HCT116 (cell line): ENCODE measurements at regions not wholly inside any gene's neighbourhood (a gene's known extent, or its start where the extent isn't known, plus 50 kb on each side); places are given as distances from the start of the nearest gene placed in this dataset.

Experiments
- ATAC-seq: fragments of 200-7000 bp; cut with Tn5 transposase; 2 replicates; pipeline ENCODE4 v1.9.1; 2020; ENCODE audit warnings: mild to moderate bottlenecking, moderate library complexity
- BruUV-seq: library from RNA; stranded (reverse); fragments of 400-500 nt; replicated peaks from 2 replicates; lab custom pipeline; 2021; lab: Mats Ljungman, UMichigan
- CTCF ChIA-PET: fragments of 300-600 bp; sonication (Branson Sonifier 250); formaldehyde crosslinking; loops from one replicate; lab custom pipeline; 2021; ENCODE audit warnings: antibody characterized with exemption; lab: Charles Lee
- POLR2A ChIA-PET: fragments of 300-600, 350-600 bp; sonication (Branson Sonifier 250); formaldehyde crosslinking; loops from one replicate; lab custom pipeline; 2021; ENCODE audit warnings: antibody characterized with exemption; lab: Charles Lee
- RAD21 ChIA-PET, 2 experiments: fragments of 300-600 bp; sonication (Branson Sonifier 250); formaldehyde crosslinking; loops; one replicate each; lab custom pipeline; 2023; ENCODE audit warnings: low total read pairs in 2 of 2; ENCODE audit not compliant: uncharacterized antibody in 2 of 2, unreplicated experiment in 2 of 2, low non-redundant PET in 1 of 2; lab: Charles Lee
- DNase-seq: peaks from one replicate; pipeline ENCODE4 v3.0.0-alpha.2; 2010; ENCODE audit warnings: low read depth, low spot score
- H2AFZ ChIP-seq: fragments of 200-600 bp; shearing (Covaris generic), sonication (generic); 2 replicates; pipeline ENCODE4 v1.6.1; 2017; ENCODE audit warnings: low read depth, mixed run types, mixed read lengths, antibody characterized with exemption, low read length; ENCODE audit not compliant: poor library complexity, severe bottlenecking
- H3K27ac ChIP-seq: 2 replicates; pipeline ENCODE4 v1.5.1; 2012; ENCODE audit warnings: low read depth, low read length
- H3K27me3 ChIP-seq: fragments of 200-600 bp; sonication (generic); 2 replicates; pipeline ENCODE4 v1.6.1; 2016; ENCODE audit warnings: mixed run types, low read length, mixed read lengths; ENCODE audit not compliant: insufficient read depth
- H3K36me3 ChIP-seq, 2 experiments: fragments of 200-500 bp in 1 of 2; fragments of 200-600 bp in 1 of 2; sonication (Bioruptor generic) in 1 of 2; sonication (generic) in 1 of 2; 2 replicates each; pipeline versions ENCODE4 v1.5.1 to v1.6.1; 2014 to 2016; ENCODE audit warnings: low read length in 2 of 2, inconsistent platforms in 1 of 2, mixed read lengths in 1 of 2, mixed run types in 1 of 2; ENCODE audit not compliant: insufficient read depth in 2 of 2, control insufficient read depth in 1 of 2
- H3K4me1 ChIP-seq, 2 experiments: fragments of 200-600 bp in 1 of 2; sonication (generic) in 1 of 2; 2 replicates each; pipeline versions ENCODE4 v1.5.1 to v1.6.1; 2012 to 2017; ENCODE audit warnings: low read length in 2 of 2, inconsistent platforms in 1 of 2, mild to moderate bottlenecking in 1 of 2, mixed read lengths in 1 of 2, mixed run types in 1 of 2, moderate library complexity in 1 of 2; ENCODE audit not compliant: insufficient read depth in 2 of 2, control insufficient read depth in 1 of 2
- H3K4me2 ChIP-seq: fragments of 200-600 bp; sonication (generic); 2 replicates; pipeline ENCODE4 v1.6.1; 2017; ENCODE audit warnings: mixed run types, low read length, mixed read lengths
- H3K4me3 ChIP-seq, 2 experiments: fragments of 200-600 bp in 1 of 2; sonication (generic) in 1 of 2; replicated peaks in 1 of 2; 2 replicates each; pipeline ENCODE4 v1.5.1; 2011 to 2016; ENCODE audit warnings: low read length in 2 of 2, control low read depth in 1 of 2, low read depth in 1 of 2, mild to moderate bottlenecking in 1 of 2, mixed read lengths in 1 of 2, mixed run types in 1 of 2
- H3K79me2 ChIP-seq: fragments of 200-600 bp; sonication (generic); 2 replicates; pipeline ENCODE4 v1.6.1; 2017; ENCODE audit warnings: mild to moderate bottlenecking, mixed run types, low read length, moderate library complexity, mixed read lengths; ENCODE audit not compliant: insufficient read depth
- H3K9ac ChIP-seq: fragments of 200-600 bp; sonication (generic); 2 replicates; pipeline ENCODE4 v1.6.1; 2016; ENCODE audit warnings: low read length, mixed read lengths
- H3K9me2 ChIP-seq: fragments of 200-600 bp; sonication (generic), shearing (Covaris generic); 2 replicates; pipeline ENCODE4 v1.6.1; 2017; ENCODE audit warnings: mixed run types, mild to moderate bottlenecking, moderate library complexity; ENCODE audit not compliant: insufficient read depth
- H3K9me3 ChIP-seq, 2 experiments: fragments of 200-500 bp in 1 of 2; fragments of 200-600 bp in 1 of 2; sonication (Bioruptor generic) in 1 of 2; sonication (generic) in 1 of 2; 2 replicates each; pipeline ENCODE4 v1.6.1; 2014 to 2017; ENCODE audit warnings: low read length in 2 of 2, mixed read lengths in 2 of 2, inconsistent platforms in 1 of 2, low read depth in 1 of 2, mild to moderate bottlenecking in 1 of 2, mixed run types in 1 of 2, moderate library complexity in 1 of 2; ENCODE audit not compliant: control insufficient read depth in 1 of 2, insufficient read depth in 1 of 2
- H4K20me1 ChIP-seq: fragments of 200-600 bp; sonication (generic), shearing (Covaris generic); 2 replicates; pipeline ENCODE4 v1.6.1; 2017; ENCODE audit warnings: mixed run types, mild to moderate bottlenecking, moderate library complexity; ENCODE audit not compliant: insufficient read depth
- CBX3 ChIP-seq: IDR thresholded peaks from 2 replicates; pipeline ENCODE4 v1.6.1; 2012; ENCODE audit warnings: low read depth
- EZH2phosphoT487 ChIP-seq: fragments of 200-600 bp; IDR thresholded peaks from 2 replicates; pipeline ENCODE4 v1.6.1; 2018; ENCODE audit warnings: antibody characterized with exemption, borderline replicate concordance
- FOSL1 ChIP-seq: IDR thresholded peaks from 2 replicates; pipeline ENCODE4 v1.6.1; 2012; ENCODE audit warnings: low read depth
- POLR2AphosphoS5 ChIP-seq: IDR thresholded peaks from 2 replicates; pipeline ENCODE4 v1.6.1; 2011; ENCODE audit warnings: mild to moderate bottlenecking, low read depth, low read length, moderate library complexity
- RAD21 ChIP-seq: IDR thresholded peaks from 2 replicates; pipeline ENCODE4 v1.6.1; 2012; ENCODE audit warnings: low read depth, mild to moderate bottlenecking
- SRF ChIP-seq: IDR thresholded peaks from 2 replicates; pipeline ENCODE4 v1.6.1; 2012; ENCODE audit warnings: low read depth
- ZFX ChIP-seq: fragments of 450-650 bp; IDR thresholded peaks from 2 replicates; pipeline ENCODE4 v1.6.1; 2017
- intact Hi-C: fragments of 100-400 bp; cut with micrococcal nuclease; formaldehyde crosslinking; loops from 2 replicates; pipeline ENCODE4 v1.10.0; 2022
- TF ChIP-seq, protein P1 (sequence below): IDR thresholded peaks from 2 replicates; pipeline ENCODE4 v1.6.1; 2011; ENCODE audit warnings: mild to moderate bottlenecking, low read length, moderate library complexity; ENCODE audit not compliant: insufficient replicate concordance; ENCODE audit errors: extremely low read depth
- TF ChIP-seq, protein P2 (sequence below), 3 experiments: fragments of 200-600 bp in 1 of 3; sonication (generic) in 1 of 3; IDR thresholded peaks in 2 of 3; conservative IDR thresholded peaks in 1 of 3; 2 replicates each; pipeline ENCODE4 v1.5.1; 2012 to 2017; ENCODE audit warnings: low read depth in 2 of 3, low read length in 2 of 3, antibody characterized with exemption in 1 of 3, borderline replicate concordance in 1 of 3, control low read depth in 1 of 3, mild to moderate bottlenecking in 1 of 3, mixed read lengths in 1 of 3, mixed run types in 1 of 3, moderate library complexity in 1 of 3; ENCODE audit not compliant: insufficient read depth in 1 of 3

DNA sequence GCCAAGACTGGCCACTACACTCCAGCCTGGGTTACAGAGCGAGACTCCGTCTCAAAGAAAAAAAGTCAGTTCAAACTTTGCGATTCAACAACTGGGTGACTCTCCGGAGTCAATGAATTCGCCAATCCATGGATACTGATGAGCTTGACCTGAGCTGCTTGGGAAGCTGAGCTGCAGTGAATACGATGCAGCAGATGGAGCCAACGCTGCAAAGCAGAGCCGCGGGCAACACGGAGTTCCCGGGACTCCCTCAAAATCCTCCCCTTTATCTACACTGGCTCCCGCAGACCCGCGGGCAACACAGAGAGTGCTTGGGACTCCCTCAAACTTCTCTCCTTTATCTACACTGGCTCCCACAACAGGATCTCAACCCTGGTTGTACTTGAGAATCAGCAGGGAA lies 62.6 kb upstream of the SALL4 start:
- Histone ChIP-seq H3K4me1 (no peaks in the 10 kb centered on the region), H3K27ac (no peak overlapping the region), H3K4me2 (no peak overlapping the region), H3K79me2 (no peaks in the 10 kb centered on the region), H2AFZ (no peak overlapping the region), H3K9me2 (no peaks in the 10 kb centered on the region), H3K4me3 (no peak overlapping the region), H3K36me3 (no peaks in the 10 kb centered on the region), H3K9ac (no peak overlapping the region)
- intact Hi-C loops: no loop called here
- ChIA-PET CTCF (no interaction called here), RAD21 (no interaction called here)
- BruUV-seq: no TSS peak
- ATAC-seq (no peak), DNase-seq (no peak)
- no peak for TF ChIP-seq ZFX
- no peak for TF ChIP-seq FOSL1
- no peak for TF ChIP-seq EZH2phosphoT487
- TF ChIP-seq CBX3: no peak
- TF ChIP-seq, protein P1, sequence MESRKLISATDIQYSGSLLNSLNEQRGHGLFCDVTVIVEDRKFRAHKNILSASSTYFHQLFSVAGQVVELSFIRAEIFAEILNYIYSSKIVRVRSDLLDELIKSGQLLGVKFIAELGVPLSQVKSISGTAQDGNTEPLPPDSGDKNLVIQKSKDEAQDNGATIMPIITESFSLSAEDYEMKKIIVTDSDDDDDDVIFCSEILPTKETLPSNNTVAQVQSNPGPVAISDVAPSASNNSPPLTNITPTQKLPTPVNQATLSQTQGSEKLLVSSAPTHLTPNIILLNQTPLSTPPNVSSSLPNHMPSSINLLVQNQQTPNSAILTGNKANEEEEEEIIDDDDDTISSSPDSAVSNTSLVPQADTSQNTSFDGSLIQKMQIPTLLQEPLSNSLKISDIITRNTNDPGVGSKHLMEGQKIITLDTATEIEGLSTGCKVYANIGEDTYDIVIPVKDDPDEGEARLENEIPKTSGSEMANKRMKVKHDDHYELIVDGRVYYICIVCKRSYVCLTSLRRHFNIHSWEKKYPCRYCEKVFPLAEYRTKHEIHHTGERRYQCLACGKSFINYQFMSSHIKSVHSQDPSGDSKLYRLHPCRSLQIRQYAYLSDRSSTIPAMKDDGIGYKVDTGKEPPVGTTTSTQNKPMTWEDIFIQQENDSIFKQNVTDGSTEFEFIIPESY: no peak
- no peak for TF ChIP-seq POLR2AphosphoS5
- TF ChIP-seq, protein P2, sequence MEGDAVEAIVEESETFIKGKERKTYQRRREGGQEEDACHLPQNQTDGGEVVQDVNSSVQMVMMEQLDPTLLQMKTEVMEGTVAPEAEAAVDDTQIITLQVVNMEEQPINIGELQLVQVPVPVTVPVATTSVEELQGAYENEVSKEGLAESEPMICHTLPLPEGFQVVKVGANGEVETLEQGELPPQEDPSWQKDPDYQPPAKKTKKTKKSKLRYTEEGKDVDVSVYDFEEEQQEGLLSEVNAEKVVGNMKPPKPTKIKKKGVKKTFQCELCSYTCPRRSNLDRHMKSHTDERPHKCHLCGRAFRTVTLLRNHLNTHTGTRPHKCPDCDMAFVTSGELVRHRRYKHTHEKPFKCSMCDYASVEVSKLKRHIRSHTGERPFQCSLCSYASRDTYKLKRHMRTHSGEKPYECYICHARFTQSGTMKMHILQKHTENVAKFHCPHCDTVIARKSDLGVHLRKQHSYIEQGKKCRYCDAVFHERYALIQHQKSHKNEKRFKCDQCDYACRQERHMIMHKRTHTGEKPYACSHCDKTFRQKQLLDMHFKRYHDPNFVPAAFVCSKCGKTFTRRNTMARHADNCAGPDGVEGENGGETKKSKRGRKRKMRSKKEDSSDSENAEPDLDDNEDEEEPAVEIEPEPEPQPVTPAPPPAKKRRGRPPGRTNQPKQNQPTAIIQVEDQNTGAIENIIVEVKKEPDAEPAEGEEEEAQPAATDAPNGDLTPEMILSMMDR (IDR thresholded peaks at IDR 0.05 in 2 of 3, conservative IDR thresholded peaks at IDR 0.05 in 1 of 3; ENCODE audit: borderline replicate concordance in 1 of 3, insufficient read depth in 1 of 3, low read depth in 2 of 3, low read length in 2 of 3): no peak
- TF ChIP-seq RAD21: no peak
- TF ChIP-seq SRF: no peak
- TF ChIP-seq, all 23 proteins: peak for 0
- Histone ChIP-seq H3K9me3 (no peaks in the 10 kb centered on the region), H3K27me3 (no peaks in the 10 kb centered on the region), H4K20me1 (no peaks in the 10 kb centered on the region)
- POLR2A ChIA-PET: interaction anchor here (0.6 kb wide), 1 partner anchor 87 kb away, joined by 3 read pairs; no protein-coding TSS in a partner anchor
